MM.1S (cell line): ENCODE measurements at regions not wholly inside any gene's neighbourhood (a gene's known extent, or its start where the extent isn't known, plus 50 kb on each side); places are given as distances from the start of the nearest gene placed in this dataset.
"Not testable (repeated sequence)": the region's sequence is repeated elsewhere in the genome, so short reads cannot be mapped to it uniquely, and the experiment has no call there.

ENCODE experiments used
- DNase-seq: peaks from one replicate; pipeline ENCODE4 v3.0.0-alpha.2; 2015
- H2AFZ ChIP-seq: fragments of 300-600 bp; sonication (generic); 2 replicates; pipeline ENCODE4 v1.6.0; 2016; ENCODE audit warnings: antibody characterized with exemption, low read length
- H3F3A ChIP-seq: fragments of 300-600 bp; sonication (generic); 2 replicates; pipeline ENCODE4 v1.6.1; 2016; ENCODE audit warnings: mild to moderate bottlenecking, antibody characterized with exemption, low read length, moderate library complexity, mixed read lengths; ENCODE audit not compliant: insufficient read depth
- H3K27ac ChIP-seq: fragments of 300-600 bp; sonication (generic); 2 replicates; pipeline ENCODE4 v1.5.1; 2016; ENCODE audit warnings: mild to moderate bottlenecking, low read length
- H3K27me3 ChIP-seq: fragments of 300-600 bp; sonication (generic); replicated peaks from 2 replicates; pipeline ENCODE4 v1.6.0; 2016; ENCODE audit warnings: low read length; ENCODE audit not compliant: insufficient read depth
- H3K36me3 ChIP-seq: fragments of 300-600 bp; sonication (generic); replicated peaks from 2 replicates; pipeline ENCODE4 v1.6.1; 2016; ENCODE audit warnings: mild to moderate bottlenecking, low read length, mixed read lengths; ENCODE audit not compliant: insufficient read depth
- H3K4me1 ChIP-seq: fragments of 300-600 bp; sonication (generic); 2 replicates; pipeline ENCODE4 v1.6.1; 2016; ENCODE audit warnings: low read length, mixed read lengths
- H3K4me2 ChIP-seq: fragments of 300-600 bp; sonication (generic); 2 replicates; pipeline ENCODE4 v1.6.0; 2016; ENCODE audit warnings: low read depth, low read length
- H3K4me3 ChIP-seq: fragments of 300-600 bp; sonication (generic); 2 replicates; pipeline ENCODE4 v1.5.1; 2016; ENCODE audit warnings: low read length, mixed read lengths
- H3K79me2 ChIP-seq: fragments of 300-600 bp; sonication (generic); 2 replicates; pipeline ENCODE4 v1.6.1; 2016; ENCODE audit warnings: mixed run types, low read length, mixed read lengths
- H3K9ac ChIP-seq: fragments of 300-600 bp; sonication (generic); 2 replicates; pipeline ENCODE4 v1.6.1; 2016; ENCODE audit warnings: low read length, mixed read lengths
- H3K9me2 ChIP-seq: fragments of 300-600 bp; sonication (generic); replicated peaks from 2 replicates; pipeline ENCODE4 v1.6.1; 2016; ENCODE audit warnings: mild to moderate bottlenecking, low read length, mixed read lengths; ENCODE audit not compliant: insufficient read depth
- H3K9me3 ChIP-seq: fragments of 300-600 bp; sonication (generic); replicated peaks from 2 replicates; pipeline ENCODE4 v1.6.1; 2016; ENCODE audit warnings: mild to moderate bottlenecking, low read length, mixed read lengths; ENCODE audit not compliant: insufficient read depth
- H4K20me1 ChIP-seq: fragments of 300-600 bp; sonication (generic); 2 replicates; pipeline ENCODE4 v1.6.1; 2016; ENCODE audit warnings: mild to moderate bottlenecking, low read length, moderate library complexity, mixed read lengths; ENCODE audit not compliant: insufficient read depth
- EZH2 ChIP-seq: fragments of 300-600 bp; sonication (generic); optimal IDR thresholded peaks from 2 replicates; pipeline ENCODE3; 2017; ENCODE audit warnings: low read depth, mild to moderate bottlenecking, antibody characterized with exemption, low read length, mixed read lengths
- EZH2phosphoT487 ChIP-seq: fragments of 300-600 bp; sonication (generic); IDR thresholded peaks from 2 replicates; pipeline ENCODE4 v1.6.1; 2018; ENCODE audit warnings: antibody characterized with exemption, low read length
- TF ChIP-seq, protein P1 (sequence below): fragments of 300-600 bp; sonication (generic); IDR thresholded peaks from 2 replicates; pipeline ENCODE4 v1.5.1; 2016; ENCODE audit warnings: antibody characterized with exemption, low read length, mixed read lengths

DNA sequence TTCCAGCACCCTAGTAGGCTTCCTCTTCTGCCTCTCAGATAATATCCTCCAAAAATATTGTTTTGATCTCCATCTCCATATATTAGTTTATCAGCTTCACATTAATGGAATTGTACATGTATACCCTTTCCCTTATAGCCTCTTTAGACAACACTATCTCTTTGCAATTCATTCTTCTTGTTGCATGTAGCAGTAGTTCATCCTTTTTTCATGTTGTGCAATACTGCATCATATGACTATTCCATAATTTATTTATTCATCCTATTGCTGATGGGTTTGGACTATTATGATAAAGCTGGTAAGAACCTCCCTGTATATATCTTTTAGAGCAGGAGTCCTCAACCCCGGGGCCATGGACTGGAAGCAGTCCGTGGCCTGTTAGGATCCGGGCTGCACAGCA lies 148.2 kb upstream of the FAT1 start:
- TF ChIP-seq EZH2phosphoT487 (no peak), EZH2 (no peak)
- TF ChIP-seq, protein P1, sequence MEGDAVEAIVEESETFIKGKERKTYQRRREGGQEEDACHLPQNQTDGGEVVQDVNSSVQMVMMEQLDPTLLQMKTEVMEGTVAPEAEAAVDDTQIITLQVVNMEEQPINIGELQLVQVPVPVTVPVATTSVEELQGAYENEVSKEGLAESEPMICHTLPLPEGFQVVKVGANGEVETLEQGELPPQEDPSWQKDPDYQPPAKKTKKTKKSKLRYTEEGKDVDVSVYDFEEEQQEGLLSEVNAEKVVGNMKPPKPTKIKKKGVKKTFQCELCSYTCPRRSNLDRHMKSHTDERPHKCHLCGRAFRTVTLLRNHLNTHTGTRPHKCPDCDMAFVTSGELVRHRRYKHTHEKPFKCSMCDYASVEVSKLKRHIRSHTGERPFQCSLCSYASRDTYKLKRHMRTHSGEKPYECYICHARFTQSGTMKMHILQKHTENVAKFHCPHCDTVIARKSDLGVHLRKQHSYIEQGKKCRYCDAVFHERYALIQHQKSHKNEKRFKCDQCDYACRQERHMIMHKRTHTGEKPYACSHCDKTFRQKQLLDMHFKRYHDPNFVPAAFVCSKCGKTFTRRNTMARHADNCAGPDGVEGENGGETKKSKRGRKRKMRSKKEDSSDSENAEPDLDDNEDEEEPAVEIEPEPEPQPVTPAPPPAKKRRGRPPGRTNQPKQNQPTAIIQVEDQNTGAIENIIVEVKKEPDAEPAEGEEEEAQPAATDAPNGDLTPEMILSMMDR = no peak
- Histone ChIP-seq H3K27me3 (no peaks in the 10 kb centered on the region), H3K27ac (no peak overlapping the region), H3K9ac (no peak overlapping the region), H3F3A (no peaks in the 10 kb centered on the region), H3K4me1 (no peaks in the 10 kb centered on the region), H4K20me1 (no peaks in the 10 kb centered on the region), H3K9me2 (no peaks in the 10 kb centered on the region), H3K36me3 (no peaks in the 10 kb centered on the region), H3K79me2 (no peaks in the 10 kb centered on the region), H2AFZ (no peak overlapping the region), H3K9me3 (no peaks in the 10 kb centered on the region), H3K4me2 (no peak overlapping the region), H3K4me3 (no peak overlapping the region)
- no peak for DNase-seq

DNA sequence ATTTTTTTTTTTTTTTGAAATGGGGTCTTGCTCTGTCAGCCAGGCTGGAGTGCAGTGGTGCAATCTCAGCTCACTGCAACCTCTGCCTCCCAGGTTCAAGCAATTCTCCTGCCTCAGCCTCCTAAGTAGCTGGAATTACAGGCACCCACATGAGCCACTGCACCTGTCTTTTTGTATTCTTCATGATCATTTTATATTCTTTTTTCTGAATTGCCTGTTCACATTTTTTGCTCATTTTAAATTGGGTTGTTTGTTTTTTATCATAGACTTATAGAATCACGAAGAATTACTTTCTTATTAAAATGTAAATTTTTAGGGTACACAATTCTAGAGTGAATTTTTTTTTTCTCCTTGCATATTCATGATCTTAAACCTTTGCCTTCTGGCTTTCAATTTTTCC lies 149.4 kb upstream of the FAT1 start:
- not testable (repeated sequence) for DNase-seq, H3K4me1 ChIP-seq, H3K9ac ChIP-seq

DNA sequence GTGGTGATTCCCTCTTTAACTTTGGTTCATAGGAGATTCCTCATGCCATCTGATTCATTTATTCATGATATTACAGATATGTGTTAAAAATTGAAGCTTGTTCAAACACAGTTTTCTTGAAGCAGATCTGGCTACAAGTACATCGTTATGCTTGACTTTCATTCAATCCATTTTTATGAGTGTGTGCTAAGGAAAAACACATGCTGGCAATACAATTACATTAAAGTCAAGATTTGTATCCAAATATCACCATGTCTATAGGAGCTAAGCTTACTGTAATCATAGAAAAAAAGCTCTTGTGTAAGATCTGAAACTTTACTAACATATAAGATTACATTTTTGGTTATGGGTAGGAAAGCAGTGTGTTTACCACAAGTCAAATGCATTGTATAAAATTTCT lies 151.8 kb upstream of the FAT1 start:
- Histone ChIP-seq H3K27ac (no peak overlapping the region), H3K4me2 (no peak overlapping the region), H3K79me2 (no peaks in the 10 kb centered on the region), H3K4me1 (no peaks in the 10 kb centered on the region), H2AFZ (no peak overlapping the region), H3K9me3 (no peaks in the 10 kb centered on the region), H3K9me2 (no peaks in the 10 kb centered on the region), H4K20me1 (no peaks in the 10 kb centered on the region), H3K36me3 (no peaks in the 10 kb centered on the region), H3K9ac (no peak overlapping the region), H3F3A (no peaks in the 10 kb centered on the region), H3K4me3 (no peak overlapping the region), H3K27me3 (no peaks in the 10 kb centered on the region)
- TF ChIP-seq EZH2 (no peak), EZH2phosphoT487 (no peak)
- TF ChIP-seq, protein P1 = no peak
- no peak for DNase-seq

More for the DNA sequence above, 149.4 kb upstream of the FAT1 start:
- not testable (repeated sequence) for H3K4me2 ChIP-seq, H3K79me2 ChIP-seq, H3F3A ChIP-seq, H3K4me3 ChIP-seq, H4K20me1 ChIP-seq, H3K9me3 ChIP-seq, H2AFZ ChIP-seq, H3K9me2 ChIP-seq, H3K27ac ChIP-seq, H3K36me3 ChIP-seq, H3K27me3 ChIP-seq

DNA sequence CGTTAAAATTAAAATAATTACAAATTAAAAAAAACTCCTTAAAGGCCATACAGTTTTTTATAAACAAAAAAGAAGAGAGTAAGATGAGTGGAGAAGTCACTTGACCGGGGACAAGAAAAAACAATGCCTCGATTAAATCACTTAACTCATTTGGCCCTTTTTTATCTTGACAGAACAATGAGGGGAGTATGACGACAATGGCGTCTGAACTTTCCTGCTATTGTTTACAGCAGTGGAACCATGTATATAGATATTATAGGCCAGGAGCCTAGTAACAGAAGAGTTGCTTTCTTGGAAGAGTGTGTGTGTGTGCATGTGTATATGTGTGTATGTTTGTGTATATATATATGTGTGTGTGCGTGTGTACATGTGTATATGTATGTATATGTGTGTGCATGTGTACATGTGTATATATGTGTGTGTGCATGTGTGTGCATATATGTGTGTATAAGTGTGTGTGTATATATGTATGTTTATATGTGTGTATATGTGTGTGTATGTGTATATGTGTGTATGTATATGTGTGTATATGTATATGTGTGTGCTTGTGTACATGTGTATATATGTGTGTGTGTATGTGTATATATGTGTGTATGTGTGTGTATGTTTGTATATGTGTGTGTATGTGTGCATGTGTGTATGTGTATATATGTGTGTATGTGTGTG lies 153.4 kb upstream of the FAT1 start:
- no peaks in the 10 kb centered on the region; the same call in 1 of the 2 replicates for H3F3A ChIP-seq
- no peaks in the 10 kb centered on the region for H3K9me2 ChIP-seq
- H3K27me3 ChIP-seq = no peaks in the 10 kb centered on the region
- H4K20me1 ChIP-seq = no peaks in the 10 kb centered on the region
- H3K4me2 ChIP-seq = no peak overlapping the region
- H3K4me1 ChIP-seq = peaks cover 11% of the 10 kb centered on the region
- DNase-seq = no peak
- H2AFZ ChIP-seq = no peak overlapping the region
- H3K9ac ChIP-seq = no peak overlapping the region
- TF ChIP-seq EZH2phosphoT487 (no peak), EZH2 (no peak)
- TF ChIP-seq, protein P1 = no peak
- H3K27ac ChIP-seq = no peak overlapping the region
- no peaks in the 10 kb centered on the region for H3K9me3 ChIP-seq
- no peak overlapping the region for H3K4me3 ChIP-seq
- no peaks in the 10 kb centered on the region for H3K79me2 ChIP-seq
- H3K36me3 ChIP-seq = no peaks in the 10 kb centered on the region
